22Rv1 (cell line): ENCODE measurements at regions not wholly inside any gene's neighbourhood (a gene's known extent, or its start where the extent isn't known, plus 50 kb on each side); places are given as distances from the start of the nearest gene placed in this dataset.

ENCODE experiments used
- ZFX ChIP-seq: fragments of 450-650 bp; IDR thresholded peaks from 2 replicates; pipeline ENCODE4 v1.6.1; 2017; ENCODE audit warnings: antibody characterized with exemption, borderline replicate concordance
- TF ChIP-seq, protein P1 (sequence below): fragments of 450-650 bp; IDR thresholded peaks from 2 replicates; pipeline ENCODE4 v1.5.1; 2017; ENCODE audit warnings: mild to moderate bottlenecking

GRCh38 chr9:29685531-29685930, 2112.2 kb upstream of the C9orf72 start:
- TF ChIP-seq, protein P1, sequence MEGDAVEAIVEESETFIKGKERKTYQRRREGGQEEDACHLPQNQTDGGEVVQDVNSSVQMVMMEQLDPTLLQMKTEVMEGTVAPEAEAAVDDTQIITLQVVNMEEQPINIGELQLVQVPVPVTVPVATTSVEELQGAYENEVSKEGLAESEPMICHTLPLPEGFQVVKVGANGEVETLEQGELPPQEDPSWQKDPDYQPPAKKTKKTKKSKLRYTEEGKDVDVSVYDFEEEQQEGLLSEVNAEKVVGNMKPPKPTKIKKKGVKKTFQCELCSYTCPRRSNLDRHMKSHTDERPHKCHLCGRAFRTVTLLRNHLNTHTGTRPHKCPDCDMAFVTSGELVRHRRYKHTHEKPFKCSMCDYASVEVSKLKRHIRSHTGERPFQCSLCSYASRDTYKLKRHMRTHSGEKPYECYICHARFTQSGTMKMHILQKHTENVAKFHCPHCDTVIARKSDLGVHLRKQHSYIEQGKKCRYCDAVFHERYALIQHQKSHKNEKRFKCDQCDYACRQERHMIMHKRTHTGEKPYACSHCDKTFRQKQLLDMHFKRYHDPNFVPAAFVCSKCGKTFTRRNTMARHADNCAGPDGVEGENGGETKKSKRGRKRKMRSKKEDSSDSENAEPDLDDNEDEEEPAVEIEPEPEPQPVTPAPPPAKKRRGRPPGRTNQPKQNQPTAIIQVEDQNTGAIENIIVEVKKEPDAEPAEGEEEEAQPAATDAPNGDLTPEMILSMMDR: no peak
- no peak for TF ChIP-seq ZFX
